Activated CD4-positive, alpha-beta T cell treated with anti-CD3 and anti-CD28 coated beads, Interleukin-2, amount 10 ng/mL, durations not matched to agents 24 days and 14 days (primary cell): ENCODE measurements at regions not wholly inside any gene's neighbourhood (a gene's known extent, or its start where the extent isn't known, plus 50 kb on each side); places are given as distances from the start of the nearest gene placed in this dataset.
A peak's percentile ranks its signal among the peaks of the same experiment; 100 is the strongest.
"Not testable (repeated sequence)": the region's sequence is repeated elsewhere in the genome, so short reads cannot be mapped to it uniquely, and the experiment has no call there.

Experiments
- DNase-seq: peaks from one replicate; pipeline ENCODE4 v3.0.0; 2022
- H3K27ac Mint-ChIP-seq: one replicate; pipeline ENCODE4 v1.8.0; 2022; ENCODE audit warnings: mild to moderate bottlenecking, mixed read lengths
- H3K27me3 Mint-ChIP-seq: one replicate; pipeline ENCODE4 v1.8.0; 2022; ENCODE audit warnings: mixed read lengths
- H3K36me3 Mint-ChIP-seq: one replicate; pipeline ENCODE4 v1.8.0; 2022; ENCODE audit warnings: low read depth, mild to moderate bottlenecking, mixed read lengths
- H3K4me1 Mint-ChIP-seq: one replicate; pipeline ENCODE4 v1.8.0; 2021; ENCODE audit warnings: mixed read lengths
- H3K4me3 Mint-ChIP-seq: one replicate; pipeline ENCODE4 v1.8.0; 2022; ENCODE audit warnings: mild to moderate bottlenecking, moderate library complexity, mixed read lengths
- H3K9me3 Mint-ChIP-seq: one replicate; pipeline ENCODE4 v1.8.0; 2021; ENCODE audit warnings: mixed read lengths
- intact Hi-C: fragments of 100-400 bp; cut with micrococcal nuclease; formaldehyde crosslinking; loops from one replicate; pipeline ENCODE4 v1.15.1; 2023

- Mint-ChIP-seq H3K27ac (no peak overlapping the region), H3K36me3 (no peaks in the 10 kb centered on the region), H3K27me3 (no peaks in the 10 kb centered on the region), H3K9me3 (no peaks in the 10 kb centered on the region), H3K4me3 (no peak overlapping the region), H3K4me1 (no peaks in the 10 kb centered on the region)
- intact Hi-C loops, result no loop called here
- DNase-seq, result no peak
Observed at GRCh38 chrX:925094-925493, 287.4 kb downstream of the CRLF2 start.

DNA sequence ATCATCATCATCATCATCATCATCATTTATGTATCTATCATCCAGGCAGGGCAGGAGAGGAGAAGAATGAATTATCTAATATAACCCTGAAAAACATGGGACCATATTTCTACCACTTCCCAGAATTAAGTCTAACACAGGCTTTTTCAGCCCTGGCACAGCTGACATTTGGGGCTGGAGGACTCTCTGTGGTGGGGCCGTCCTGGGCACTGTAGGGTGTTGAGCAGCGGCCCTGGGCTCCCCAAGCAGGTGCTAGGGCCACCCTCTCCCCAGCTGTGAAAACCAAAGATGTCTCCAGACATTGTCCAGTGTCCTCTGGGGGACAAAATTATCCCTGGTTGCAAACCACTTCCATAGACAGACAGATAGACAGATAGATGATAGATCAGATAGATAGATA lies 288.4 kb downstream of the CRLF2 start:
- H3K27me3 Mint-ChIP-seq, result no peaks in the 10 kb centered on the region
- no peaks in the 10 kb centered on the region for H3K36me3 Mint-ChIP-seq
- no peak overlapping the region for H3K4me3 Mint-ChIP-seq
- H3K9me3 Mint-ChIP-seq, result no peaks in the 10 kb centered on the region
- H3K4me1 Mint-ChIP-seq, result no peaks in the 10 kb centered on the region
- peak; percentile 50 for DNase-seq
- intact Hi-C loops, result no loop called here
- H3K27ac Mint-ChIP-seq, result no peak overlapping the region

GRCh38 chrX:920234-920799 lies 289.7 kb downstream of the SHOX start:
- H3K9me3 Mint-ChIP-seq, result no peaks in the 10 kb centered on the region
- H3K4me3 Mint-ChIP-seq, result no peak overlapping the region
- intact Hi-C loops, result no loop called here
- no peaks in the 10 kb centered on the region for H3K36me3 Mint-ChIP-seq
- H3K4me1 Mint-ChIP-seq, result no peaks in the 10 kb centered on the region
- no peak overlapping the region for H3K27ac Mint-ChIP-seq
- peak; percentile 48 for DNase-seq
- H3K27me3 Mint-ChIP-seq, result no peaks in the 10 kb centered on the region

- peak; percentile 52 for DNase-seq
- no peaks in the 10 kb centered on the region for H3K4me1 Mint-ChIP-seq
- no peaks in the 10 kb centered on the region for H3K27me3 Mint-ChIP-seq
- H3K36me3 Mint-ChIP-seq, result no peaks in the 10 kb centered on the region
- no peak overlapping the region for H3K27ac Mint-ChIP-seq
- H3K4me3 Mint-ChIP-seq, result no peak overlapping the region
- H3K9me3 Mint-ChIP-seq, result peaks cover 7% of the 10 kb centered on the region
- intact Hi-C loops, result loop anchor here (10.0 kb wide), 3 partner anchors 159 to 341 kb away; no protein-coding TSS in a partner anchor
Observed at GRCh38 chrX:916230-916599, 285.6 kb downstream of the SHOX start.

- H3K9me3 Mint-ChIP-seq, result peaks cover 7% of the 10 kb centered on the region
- no peaks in the 10 kb centered on the region for H3K4me1 Mint-ChIP-seq
- no peaks in the 10 kb centered on the region for H3K36me3 Mint-ChIP-seq
- H3K27me3 Mint-ChIP-seq, result no peaks in the 10 kb centered on the region
- DNase-seq, result peak; percentile 78
- H3K4me3 Mint-ChIP-seq, result no peak overlapping the region
- intact Hi-C loops, result loop anchor here (10.0 kb wide), 3 partner anchors 159 to 341 kb away; no protein-coding TSS in a partner anchor
- no peak overlapping the region for H3K27ac Mint-ChIP-seq
Observed at GRCh38 chrX:915427-916229, 285.0 kb downstream of the SHOX start.

- no peaks in the 10 kb centered on the region for H3K4me1 Mint-ChIP-seq
- intact Hi-C loops, result loop anchor here (5.0 to 10.0 kb wide), 4 partner anchors 98 to 339 kb away; no protein-coding TSS in a partner anchor
- H3K9me3 Mint-ChIP-seq, result peaks cover 8% of the 10 kb centered on the region
- no peaks in the 10 kb centered on the region for H3K27me3 Mint-ChIP-seq
- H3K36me3 Mint-ChIP-seq, result no peaks in the 10 kb centered on the region
- no peak overlapping the region for H3K27ac Mint-ChIP-seq
- DNase-seq, result no peak
- no peak overlapping the region for H3K4me3 Mint-ChIP-seq
Observed at GRCh38 chrX:914206-914605, 283.6 kb downstream of the SHOX start.

DNA sequence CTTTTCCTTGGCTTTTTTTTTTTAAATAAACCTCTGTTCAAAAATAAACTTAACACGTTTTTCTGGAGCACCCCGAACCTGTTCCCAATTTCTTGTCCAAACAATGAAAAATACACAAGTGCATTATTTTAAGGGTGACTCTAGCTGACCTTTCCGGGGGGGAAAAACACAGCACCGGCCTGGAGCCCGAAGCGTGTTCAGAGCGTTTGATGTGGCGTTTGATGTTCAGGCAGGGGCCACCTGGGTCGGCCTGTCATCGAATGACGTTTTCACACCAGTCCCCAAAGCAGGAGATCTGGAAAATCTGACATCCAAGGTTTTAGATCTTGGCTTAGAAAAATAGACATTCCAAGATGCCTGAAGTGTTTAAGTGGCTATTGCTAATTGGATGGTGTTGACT lies 282.1 kb downstream of the SHOX start:
- Mint-ChIP-seq H3K27me3 (no peaks in the 10 kb centered on the region), H3K36me3 (no peaks in the 10 kb centered on the region), H3K4me1 (no peaks in the 10 kb centered on the region), H3K4me3 (no peak overlapping the region), H3K9me3 (peaks cover 11% of the 10 kb centered on the region), H3K27ac (no peak overlapping the region)
- peak; percentile 52 for DNase-seq
- intact Hi-C loops, result loop anchor here (5.0 to 10.0 kb wide), 4 partner anchors 100 to 338 kb away; no protein-coding TSS in a partner anchor

DNA sequence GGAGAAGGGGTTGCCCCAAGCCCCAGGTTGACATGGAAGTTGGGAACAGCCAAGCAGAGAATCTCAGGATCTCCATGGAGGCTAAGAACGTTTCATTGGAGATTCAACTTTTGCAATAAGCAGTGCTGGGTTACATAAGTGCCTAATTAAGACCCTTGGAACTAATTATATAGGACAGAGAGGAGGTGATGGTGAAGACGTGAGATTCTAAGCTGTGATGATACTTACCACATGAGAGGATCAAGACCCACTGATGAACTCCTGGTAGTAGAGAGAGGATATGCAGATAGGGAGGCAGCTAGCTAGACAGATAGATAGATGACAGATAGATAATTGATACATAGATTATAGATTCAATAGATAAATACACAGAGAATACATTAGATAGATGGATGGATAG lies 278.5 kb downstream of the SHOX start:
- H3K27ac Mint-ChIP-seq, DNase-seq, H3K27me3 Mint-ChIP-seq, H3K36me3 Mint-ChIP-seq, H3K4me3 Mint-ChIP-seq, intact Hi-C loops, H3K4me1 Mint-ChIP-seq: not testable (repeated sequence)
- peaks cover 11% of the 10 kb centered on the region for H3K9me3 Mint-ChIP-seq

DNA sequence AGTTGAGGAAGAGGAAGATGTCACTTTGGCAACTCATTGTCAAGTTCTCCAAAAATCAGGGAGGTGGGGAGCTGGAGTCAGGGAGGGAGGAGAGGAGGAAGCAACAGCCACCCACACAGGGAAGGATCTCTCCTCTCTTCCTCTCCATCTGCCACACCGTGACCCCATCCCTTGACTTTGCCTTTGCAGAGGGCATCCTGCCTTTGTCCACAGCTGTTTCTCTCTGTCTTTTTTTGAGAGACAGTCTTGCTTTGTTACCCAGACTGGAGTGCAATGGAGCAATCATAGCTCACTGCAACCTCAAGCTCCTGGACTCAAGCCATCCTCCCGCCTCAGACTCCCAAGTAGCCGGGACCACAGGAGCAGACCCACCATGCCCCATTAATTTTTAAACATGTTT lies 276.0 kb downstream of the SHOX start:
- Mint-ChIP-seq H3K36me3 (no peaks in the 10 kb centered on the region), H3K27me3 (no peaks in the 10 kb centered on the region), H3K27ac (no peak overlapping the region), H3K4me1 (no peaks in the 10 kb centered on the region), H3K9me3 (peaks cover 7% of the 10 kb centered on the region), H3K4me3 (no peak overlapping the region)
- DNase-seq, result no peak
- intact Hi-C loops, result no loop called here

DNA sequence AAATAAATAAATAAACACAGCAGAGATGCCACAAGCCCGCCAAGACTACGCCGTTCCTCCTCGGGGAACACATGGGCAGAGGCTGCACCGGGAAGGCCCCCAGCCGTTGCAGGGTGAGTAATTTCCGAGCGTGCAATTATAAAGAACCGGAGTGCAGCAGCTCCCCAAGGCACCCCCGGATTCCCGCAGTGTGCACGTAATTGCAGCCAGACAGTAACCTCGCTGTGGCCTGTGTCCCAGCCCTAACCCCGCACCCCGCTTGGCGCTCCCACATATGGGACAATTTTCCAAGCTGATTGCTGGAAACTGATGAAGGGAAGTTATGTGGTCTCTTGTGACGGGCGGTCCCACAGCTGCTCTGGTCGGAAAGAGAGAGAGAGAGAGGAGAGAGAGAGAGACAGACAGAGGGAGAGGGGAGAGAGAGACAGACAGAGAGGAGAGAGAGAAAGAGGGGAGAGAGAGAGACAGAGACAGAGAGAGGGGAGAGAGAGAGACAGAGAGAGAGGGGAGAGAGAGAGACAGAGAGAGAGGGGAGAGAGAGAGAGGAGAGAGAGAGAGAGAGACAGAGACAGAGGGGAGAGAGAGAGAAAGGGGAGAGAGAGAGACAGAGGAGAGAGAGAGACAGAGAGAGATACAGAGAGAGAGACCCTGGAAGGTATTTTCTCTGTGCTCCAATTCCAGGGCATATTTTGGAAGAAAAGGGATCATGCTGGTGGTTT lies 275.4 kb downstream of the SHOX start:
- Mint-ChIP-seq H3K36me3 (no peaks in the 10 kb centered on the region), H3K27ac (no peak overlapping the region), H3K4me3 (no peak overlapping the region), H3K4me1 (no peaks in the 10 kb centered on the region), H3K27me3 (no peaks in the 10 kb centered on the region), H3K9me3 (peaks cover 7% of the 10 kb centered on the region)
- intact Hi-C loops, result no loop called here
- no peak for DNase-seq

DNA sequence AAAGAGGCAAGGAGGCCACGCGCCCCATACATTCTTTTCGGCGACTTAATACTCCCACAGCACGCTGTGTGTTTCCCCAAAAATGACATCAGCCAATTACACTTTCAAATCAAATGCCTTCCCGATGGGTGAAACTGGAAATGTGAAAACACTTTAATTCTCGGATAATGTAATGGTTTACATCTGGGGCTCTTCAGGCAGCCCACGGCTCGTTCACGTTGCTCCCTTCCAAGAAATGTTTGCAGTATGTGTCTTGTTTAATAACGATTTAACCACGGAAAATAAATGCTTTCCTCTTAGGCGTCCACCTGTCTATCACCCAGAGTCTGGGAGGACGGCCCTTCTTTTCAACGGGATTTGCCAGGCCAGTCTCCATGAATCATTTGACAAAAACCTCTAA lies 272.5 kb downstream of the SHOX start:
- H3K9me3 Mint-ChIP-seq, result peaks cover 9% of the 10 kb centered on the region
- intact Hi-C loops, result no loop called here
- H3K27ac Mint-ChIP-seq, result no peak overlapping the region
- H3K4me3 Mint-ChIP-seq, result no peak overlapping the region
- H3K4me1 Mint-ChIP-seq, result no peaks in the 10 kb centered on the region
- H3K36me3 Mint-ChIP-seq, result no peaks in the 10 kb centered on the region
- peak; percentile 43 for DNase-seq
- no peaks in the 10 kb centered on the region for H3K27me3 Mint-ChIP-seq

DNA sequence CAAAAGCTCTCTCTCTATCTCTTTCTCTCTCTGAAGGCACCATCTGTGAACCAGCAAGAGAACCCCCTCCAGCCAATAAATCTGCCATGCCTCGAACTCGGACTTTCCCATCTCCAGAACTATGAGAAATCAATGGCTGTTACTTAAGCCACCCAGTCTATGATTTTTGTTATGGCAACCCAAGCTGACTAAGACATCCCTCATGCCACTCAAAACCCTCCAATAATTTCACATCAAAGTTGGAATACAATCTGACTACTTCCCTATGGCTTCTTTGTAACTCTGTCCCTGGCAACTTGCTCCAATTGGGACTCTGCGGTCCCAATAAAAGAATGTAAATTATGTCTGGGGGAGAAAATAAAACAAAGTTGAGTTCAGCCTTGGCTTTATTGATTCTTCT lies 265.7 kb downstream of the SHOX start:
- no peaks in the 10 kb centered on the region for H3K27me3 Mint-ChIP-seq
- no peak overlapping the region for H3K4me3 Mint-ChIP-seq
- no peak overlapping the region for H3K27ac Mint-ChIP-seq
- no peaks in the 10 kb centered on the region for H3K36me3 Mint-ChIP-seq
- DNase-seq, result no peak
- peaks cover 24% of the 10 kb centered on the region for H3K9me3 Mint-ChIP-seq
- no peaks in the 10 kb centered on the region for H3K4me1 Mint-ChIP-seq
- intact Hi-C loops, result no loop called here

DNA sequence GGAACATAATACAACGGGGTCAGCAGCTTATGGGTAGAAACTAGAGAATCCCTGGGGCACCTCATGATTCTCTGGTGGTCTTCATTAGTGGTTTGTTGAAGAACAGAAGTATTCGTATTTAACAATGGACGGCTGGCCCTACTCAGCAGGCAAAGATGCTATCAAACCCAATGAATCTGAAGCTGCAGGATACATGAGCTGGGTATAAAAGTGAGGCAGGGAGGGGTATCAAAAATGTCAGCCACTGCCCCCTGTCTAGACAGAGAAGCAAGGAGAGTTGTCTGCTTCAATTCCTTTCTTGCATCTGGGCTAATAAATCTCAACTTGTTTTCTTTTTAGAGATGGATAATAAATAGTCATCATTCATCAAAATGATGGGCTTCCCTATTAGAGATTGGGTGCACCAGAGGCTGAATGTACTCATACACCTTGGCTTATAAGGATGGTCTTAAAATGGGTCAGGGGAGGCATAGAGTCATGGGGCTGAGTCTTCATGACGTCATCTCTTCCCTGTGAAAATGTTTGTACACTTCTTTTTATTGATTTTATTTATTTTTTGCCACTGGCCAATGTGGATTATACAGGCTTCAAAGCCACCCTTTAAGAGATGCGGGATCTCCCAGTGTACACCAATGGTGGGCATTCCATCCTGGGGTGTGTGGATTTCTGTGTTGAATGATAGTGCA lies 259.5 kb downstream of the SHOX start:
- intact Hi-C loops, result no loop called here
- Mint-ChIP-seq H3K9me3 (peaks cover 9% of the 10 kb centered on the region), H3K36me3 (no peaks in the 10 kb centered on the region), H3K4me1 (no peaks in the 10 kb centered on the region), H3K4me3 (no peak overlapping the region), H3K27me3 (no peaks in the 10 kb centered on the region), H3K27ac (no peak overlapping the region)
- no peak for DNase-seq

DNA sequence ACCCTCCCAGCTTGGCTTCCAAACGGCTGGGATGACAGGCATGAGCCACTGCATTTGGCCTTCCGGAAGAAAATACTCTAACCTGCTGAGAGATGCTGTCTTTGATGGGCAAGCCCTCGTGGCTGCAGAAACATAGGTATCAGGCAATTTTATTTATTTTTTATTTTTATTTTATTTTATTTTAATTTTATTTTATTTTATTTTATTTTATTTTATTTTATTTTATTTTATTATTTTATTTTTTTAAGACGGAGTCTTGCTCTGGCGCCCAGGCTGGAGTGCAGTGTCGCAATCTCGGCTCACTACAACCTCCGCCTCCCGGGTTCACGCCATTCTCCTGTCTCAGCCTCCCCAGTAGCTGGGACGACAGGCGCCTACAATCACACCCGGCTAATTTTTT lies 257.1 kb downstream of the SHOX start:
- H3K27ac Mint-ChIP-seq, H3K27me3 Mint-ChIP-seq, H3K36me3 Mint-ChIP-seq, H3K4me3 Mint-ChIP-seq, DNase-seq, intact Hi-C loops, H3K4me1 Mint-ChIP-seq, H3K9me3 Mint-ChIP-seq: not testable (repeated sequence)
